Natural killer cell (primary cell): ENCODE measurements at regions not wholly inside any gene's neighbourhood (a gene's known extent, or its start where the extent isn't known, plus 50 kb on each side); places are given as distances from the start of the nearest gene placed in this dataset.

ENCODE experiments used
- ATAC-seq, 3 donors: fragments of 150-1000 bp in 2 of 3; fragments of 200-7000 bp in 1 of 3; cut with Tn5 transposase; 1 replicate in 1 of 3; 2 replicates in 2 of 3; pipeline ENCODE4 v1.10.0; 2021; ENCODE audit warnings: mild to moderate bottlenecking in 2 of 3, moderate library complexity in 2 of 3
- DNase-seq, 2 donors: peaks; one replicate each; pipeline versions ENCODE4 v3.0.0 to v3.0.0-alpha.2; 2013 to 2021; ENCODE audit warnings: mixed read lengths in 1 of 2
- H3K27ac ChIP-seq: one replicate; pipeline ENCODE4 v1.5.1; 2013; ENCODE audit warnings: mild to moderate bottlenecking, low read length
- H3K27me3 ChIP-seq: one replicate; pipeline ENCODE4 v1.6.1; 2013; ENCODE audit warnings: low read length; ENCODE audit not compliant: control insufficient read depth, insufficient read depth
- H3K36me3 ChIP-seq: one replicate; pipeline ENCODE4 v1.6.1; 2013; ENCODE audit warnings: low read length; ENCODE audit not compliant: control insufficient read depth, insufficient read depth
- H3K4me1 ChIP-seq: one replicate; pipeline ENCODE4 v1.6.1; 2013; ENCODE audit warnings: low read length; ENCODE audit not compliant: control insufficient read depth, insufficient read depth
- H3K4me3 ChIP-seq: one replicate; pipeline ENCODE4 v1.5.1; 2013; ENCODE audit warnings: low read length
- H3K9me3 ChIP-seq: one replicate; pipeline ENCODE4 v1.6.1; 2013; ENCODE audit warnings: low read length; ENCODE audit not compliant: control insufficient read depth, insufficient read depth
- H3K27ac Mint-ChIP-seq, 2 donors: one replicate each; pipeline ENCODE4 v1.8.0; 2022; ENCODE audit warnings: mild to moderate bottlenecking in 2 of 2, mixed read lengths in 2 of 2, moderate library complexity in 1 of 2
- H3K27me3 Mint-ChIP-seq, 2 donors: one replicate each; pipeline ENCODE4 v1.8.0; 2022; ENCODE audit warnings: low read depth in 2 of 2, mixed read lengths in 2 of 2
- H3K36me3 Mint-ChIP-seq: one replicate; pipeline ENCODE4 v1.8.0; 2022; ENCODE audit warnings: mixed read lengths
- H3K4me1 Mint-ChIP-seq, 2 donors: one replicate each; pipeline ENCODE4 v1.8.0; 2022; ENCODE audit warnings: mixed read lengths in 2 of 2
- H3K4me3 Mint-ChIP-seq: one replicate; pipeline ENCODE4 v1.8.0; 2022; ENCODE audit warnings: mild to moderate bottlenecking, moderate library complexity, mixed read lengths
- H3K9me3 Mint-ChIP-seq, 2 donors: one replicate each; pipeline ENCODE4 v1.8.0; 2022; ENCODE audit warnings: mixed read lengths in 2 of 2
- CTCF ChIP-seq: fragments of 200-600 bp; IDR thresholded peaks from one replicate; pipeline ENCODE4 v1.8.0; 2022; ENCODE audit warnings: antibody characterized with exemption
- WGBS: methylation state at CpG from one replicate; pipeline ENCODE4 v1.1.7; 2013; ENCODE audit warnings: missing lambda C conversion rate; ENCODE audit not compliant: insufficient coverage; 5-methylcytosine and 5-hydroxymethylcytosine counted together
- intact Hi-C: fragments of 100-400 bp; cut with micrococcal nuclease; formaldehyde crosslinking; loops from one replicate; pipeline ENCODE4 v1.14.2; 2022

GRCh38 chr5:148717668-148718067 lies 63.3 kb upstream of the HTR4 start:
- peaks cover 19 to 57% of the 10 kb centered on the region in 2 donors for H3K27me3 Mint-ChIP-seq
- no peaks in the 10 kb centered on the region for H3K9me3 Mint-ChIP-seq
- 91% methylated on average over 3 of the region's 3 CpGs for WGBS
- no peaks in the 10 kb centered on the region for H3K9me3 ChIP-seq
- no peaks in the 10 kb centered on the region for H3K4me1 ChIP-seq
- H3K4me1 Mint-ChIP-seq: no peaks in the 10 kb centered on the region
- no peak overlapping the region for H3K27ac ChIP-seq
- intact Hi-C loops: no loop called here
- peaks cover 3% of the 10 kb centered on the region for H3K27me3 ChIP-seq
- H3K36me3 ChIP-seq: no peaks in the 10 kb centered on the region
- H3K4me3 Mint-ChIP-seq: no peak overlapping the region
- no peak overlapping the region for H3K27ac Mint-ChIP-seq
- DNase-seq (no peak), ATAC-seq (no peak)
- TF ChIP-seq CTCF: no peak
- no peaks in the 10 kb centered on the region for H3K36me3 Mint-ChIP-seq
- no peak overlapping the region for H3K4me3 ChIP-seq

GRCh38 chr5:148719605-148720004 lies 65.3 kb upstream of the HTR4 start:
- Mint-ChIP-seq H3K4me3 (no peak overlapping the region), H3K27ac (no peak overlapping the region), H3K27me3 (peaks cover 19 to 62% of the 10 kb centered on the region in 2 donors), H3K4me1 (no peaks in the 10 kb centered on the region), H3K9me3 (no peaks in the 10 kb centered on the region), H3K36me3 (no peaks in the 10 kb centered on the region)
- H3K36me3 ChIP-seq: no peaks in the 10 kb centered on the region
- H3K4me1 ChIP-seq: no peaks in the 10 kb centered on the region
- TF ChIP-seq CTCF: no peak
- 100% methylated on average over 2 of the region's 3 CpGs for WGBS
- no peak overlapping the region for H3K4me3 ChIP-seq
- DNase-seq: no peak
- intact Hi-C loops: no loop called here
- ATAC-seq: no peak
- H3K27me3 ChIP-seq: peaks cover 3% of the 10 kb centered on the region
- no peak overlapping the region for H3K27ac ChIP-seq
- H3K9me3 ChIP-seq: no peaks in the 10 kb centered on the region

GRCh38 chr5:148720257-148720656 lies 65.9 kb upstream of the HTR4 start:
- Histone ChIP-seq H3K4me3 (no peak overlapping the region), H3K27ac (no peak overlapping the region), H3K27me3 (peaks cover 3% of the 10 kb centered on the region), H3K9me3 (no peaks in the 10 kb centered on the region), H3K36me3 (no peaks in the 10 kb centered on the region), H3K4me1 (no peaks in the 10 kb centered on the region)
- no peak overlapping the region for H3K27ac Mint-ChIP-seq
- H3K27me3 Mint-ChIP-seq: peaks cover 15 to 55% of the 10 kb centered on the region in 2 donors
- ATAC-seq (no peak), DNase-seq (no peak)
- intact Hi-C loops: no loop called here
- H3K4me3 Mint-ChIP-seq: no peak overlapping the region
- H3K4me1 Mint-ChIP-seq: no peaks in the 10 kb centered on the region
- H3K36me3 Mint-ChIP-seq: no peaks in the 10 kb centered on the region
- TF ChIP-seq CTCF: no peak
- no peaks in the 10 kb centered on the region for H3K9me3 Mint-ChIP-seq

GRCh38 chr5:148723143-148723542 lies 68.8 kb upstream of the HTR4 start:
- no peaks in the 10 kb centered on the region for H3K4me1 ChIP-seq
- H3K4me1 Mint-ChIP-seq: no peaks in the 10 kb centered on the region
- no peak overlapping the region for H3K4me3 ChIP-seq
- H3K9me3 ChIP-seq: no peaks in the 10 kb centered on the region
- no peaks in the 10 kb centered on the region for H3K36me3 ChIP-seq
- H3K4me3 Mint-ChIP-seq: no peak overlapping the region
- no peak overlapping the region for H3K27ac Mint-ChIP-seq
- intact Hi-C loops: no loop called here
- no peak for DNase-seq
- H3K27me3 Mint-ChIP-seq: peaks cover 14 to 41% of the 10 kb centered on the region in 2 donors
- no peaks in the 10 kb centered on the region for H3K36me3 Mint-ChIP-seq
- peaks cover 3% of the 10 kb centered on the region for H3K27me3 ChIP-seq
- no peaks in the 10 kb centered on the region for H3K9me3 Mint-ChIP-seq
- no peak for ATAC-seq
- no peak for TF ChIP-seq CTCF
- no peak overlapping the region for H3K27ac ChIP-seq
